Endothelial cell of umbilical vein (primary cell): ENCODE measurements at regions not wholly inside any gene's neighbourhood (a gene's known extent, or its start where the extent isn't known, plus 50 kb on each side); places are given as distances from the start of the nearest gene placed in this dataset.

Experiments used
- POLR2A ChIP-seq: IDR thresholded peaks from 2 replicates; pipeline ENCODE4 v1.6.1; 2012; ENCODE audit warnings: low read depth, mild to moderate bottlenecking, control low read depth, low read length
- POLR2AphosphoS5 ChIP-seq: IDR thresholded peaks from 2 replicates; pipeline ENCODE4 v1.6.1; 2012; ENCODE audit warnings: low read depth, mild to moderate bottlenecking, control low read depth, low read length, moderate library complexity; ENCODE audit not compliant: insufficient read depth
- TF ChIP-seq, protein P1 (sequence below), 2 donors: IDR thresholded peaks; 1 replicate in 1 of 2; 2 replicates in 1 of 2; pipeline ENCODE4 v1.5.1; 2011; ENCODE audit warnings: low read length in 2 of 2, mild to moderate bottlenecking in 2 of 2, moderate library complexity in 2 of 2, control low read depth in 1 of 2, inconsistent platforms in 1 of 2, low read depth in 1 of 2; ENCODE audit not compliant: insufficient read depth in 1 of 2; ENCODE audit errors: extremely low read depth in 1 of 2

DNA sequence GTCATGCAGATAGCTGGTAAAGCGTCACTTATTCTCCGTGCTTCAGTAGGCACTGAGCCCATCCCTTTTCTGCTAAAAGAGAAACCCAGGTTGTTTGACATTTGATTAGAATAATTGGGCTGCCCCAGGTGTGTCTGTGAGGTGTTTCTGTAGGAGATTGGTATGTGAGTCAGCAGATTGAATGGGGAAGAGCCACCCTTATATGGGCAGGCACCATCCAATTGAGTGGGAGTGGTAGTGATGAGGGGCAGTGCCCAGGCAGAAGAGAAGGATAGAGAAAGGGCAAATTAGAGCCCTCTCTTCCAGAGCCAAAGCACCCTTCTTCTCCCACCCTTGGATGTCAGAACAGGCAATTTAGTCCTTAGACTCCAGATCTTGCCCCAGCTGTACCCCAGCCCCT lies 384.3 kb upstream of the GBE1 start:
- no peak for TF ChIP-seq POLR2A
- TF ChIP-seq, protein P1, sequence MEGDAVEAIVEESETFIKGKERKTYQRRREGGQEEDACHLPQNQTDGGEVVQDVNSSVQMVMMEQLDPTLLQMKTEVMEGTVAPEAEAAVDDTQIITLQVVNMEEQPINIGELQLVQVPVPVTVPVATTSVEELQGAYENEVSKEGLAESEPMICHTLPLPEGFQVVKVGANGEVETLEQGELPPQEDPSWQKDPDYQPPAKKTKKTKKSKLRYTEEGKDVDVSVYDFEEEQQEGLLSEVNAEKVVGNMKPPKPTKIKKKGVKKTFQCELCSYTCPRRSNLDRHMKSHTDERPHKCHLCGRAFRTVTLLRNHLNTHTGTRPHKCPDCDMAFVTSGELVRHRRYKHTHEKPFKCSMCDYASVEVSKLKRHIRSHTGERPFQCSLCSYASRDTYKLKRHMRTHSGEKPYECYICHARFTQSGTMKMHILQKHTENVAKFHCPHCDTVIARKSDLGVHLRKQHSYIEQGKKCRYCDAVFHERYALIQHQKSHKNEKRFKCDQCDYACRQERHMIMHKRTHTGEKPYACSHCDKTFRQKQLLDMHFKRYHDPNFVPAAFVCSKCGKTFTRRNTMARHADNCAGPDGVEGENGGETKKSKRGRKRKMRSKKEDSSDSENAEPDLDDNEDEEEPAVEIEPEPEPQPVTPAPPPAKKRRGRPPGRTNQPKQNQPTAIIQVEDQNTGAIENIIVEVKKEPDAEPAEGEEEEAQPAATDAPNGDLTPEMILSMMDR (IDR thresholded peaks at IDR 0.05; ENCODE audit: extremely low read depth in 1 of 2, insufficient read depth in 1 of 2, low read depth in 1 of 2, low read length in 2 of 2), result no peak
- no peak for TF ChIP-seq POLR2AphosphoS5
